Natural killer cell (primary cell): ENCODE measurements at regions not wholly inside any gene's neighbourhood (a gene's known extent, or its start where the extent isn't known, plus 50 kb on each side); places are given as distances from the start of the nearest gene placed in this dataset.

Experiments
- ATAC-seq, 3 donors: fragments of 150-1000 bp in 2 of 3; fragments of 200-7000 bp in 1 of 3; cut with Tn5 transposase; 1 replicate in 1 of 3; 2 replicates in 2 of 3; pipeline ENCODE4 v1.10.0; 2021; ENCODE audit warnings: mild to moderate bottlenecking in 2 of 3, moderate library complexity in 2 of 3
- DNase-seq, 2 donors: peaks; one replicate each; pipeline versions ENCODE4 v3.0.0 to v3.0.0-alpha.2; 2013 to 2021; ENCODE audit warnings: mixed read lengths in 1 of 2
- H3K27ac ChIP-seq: one replicate; pipeline ENCODE4 v1.5.1; 2013; ENCODE audit warnings: mild to moderate bottlenecking, low read length
- H3K27me3 ChIP-seq: one replicate; pipeline ENCODE4 v1.6.1; 2013; ENCODE audit warnings: low read length; ENCODE audit not compliant: control insufficient read depth, insufficient read depth
- H3K36me3 ChIP-seq: one replicate; pipeline ENCODE4 v1.6.1; 2013; ENCODE audit warnings: low read length; ENCODE audit not compliant: control insufficient read depth, insufficient read depth
- H3K4me1 ChIP-seq: one replicate; pipeline ENCODE4 v1.6.1; 2013; ENCODE audit warnings: low read length; ENCODE audit not compliant: control insufficient read depth, insufficient read depth
- H3K4me3 ChIP-seq: one replicate; pipeline ENCODE4 v1.5.1; 2013; ENCODE audit warnings: low read length
- H3K9me3 ChIP-seq: one replicate; pipeline ENCODE4 v1.6.1; 2013; ENCODE audit warnings: low read length; ENCODE audit not compliant: control insufficient read depth, insufficient read depth
- H3K27ac Mint-ChIP-seq, 2 donors: one replicate each; pipeline ENCODE4 v1.8.0; 2022; ENCODE audit warnings: mild to moderate bottlenecking in 2 of 2, mixed read lengths in 2 of 2, moderate library complexity in 1 of 2
- H3K27me3 Mint-ChIP-seq, 2 donors: one replicate each; pipeline ENCODE4 v1.8.0; 2022; ENCODE audit warnings: low read depth in 2 of 2, mixed read lengths in 2 of 2
- H3K36me3 Mint-ChIP-seq: one replicate; pipeline ENCODE4 v1.8.0; 2022; ENCODE audit warnings: mixed read lengths
- H3K4me1 Mint-ChIP-seq, 2 donors: one replicate each; pipeline ENCODE4 v1.8.0; 2022; ENCODE audit warnings: mixed read lengths in 2 of 2
- H3K4me3 Mint-ChIP-seq: one replicate; pipeline ENCODE4 v1.8.0; 2022; ENCODE audit warnings: mild to moderate bottlenecking, moderate library complexity, mixed read lengths
- H3K9me3 Mint-ChIP-seq, 2 donors: one replicate each; pipeline ENCODE4 v1.8.0; 2022; ENCODE audit warnings: mixed read lengths in 2 of 2
- CTCF ChIP-seq: fragments of 200-600 bp; IDR thresholded peaks from one replicate; pipeline ENCODE4 v1.8.0; 2022; ENCODE audit warnings: antibody characterized with exemption
- WGBS: methylation state at CpG from one replicate; pipeline ENCODE4 v1.1.7; 2013; ENCODE audit warnings: missing lambda C conversion rate; ENCODE audit not compliant: insufficient coverage; 5-methylcytosine and 5-hydroxymethylcytosine counted together
- intact Hi-C: fragments of 100-400 bp; cut with micrococcal nuclease; formaldehyde crosslinking; loops from one replicate; pipeline ENCODE4 v1.14.2; 2022

GRCh38 chr2:88281302-88282217, 111.4 kb downstream of the THNSL2 start:
- Mint-ChIP-seq H3K4me1 (peaks cover 6 to 8% of the 10 kb centered on the region in 2 donors), H3K4me3 (no peak overlapping the region), H3K27me3 (peaks cover 0 to 3% of the 10 kb centered on the region in 2 donors), H3K9me3 (no peaks in the 10 kb centered on the region), H3K27ac (peak overlapping the region in 1 of 2 donors; percentile 13), H3K36me3 (no peaks in the 10 kb centered on the region)
- no peaks in the 10 kb centered on the region for H3K27me3 ChIP-seq
- H3K36me3 ChIP-seq, result no peaks in the 10 kb centered on the region
- TF ChIP-seq CTCF, result no peak
- no peak overlapping the region for H3K4me3 ChIP-seq
- H3K9me3 ChIP-seq, result no peaks in the 10 kb centered on the region
- H3K27ac ChIP-seq, result no peak overlapping the region
- WGBS, result 74% methylated on average over 6 of the region's 6 CpGs
- intact Hi-C loops, result no loop called here
- peak; percentile 36 to 71 (median 48) for ATAC-seq
- peaks cover 3% of the 10 kb centered on the region for H3K4me1 ChIP-seq
- peak in 1 of 2 donors; percentile 3 for DNase-seq

GRCh38 chr2:88269836-88270235, 99.7 kb downstream of the THNSL2 start:
- Histone ChIP-seq H3K4me3 (no peak overlapping the region), H3K36me3 (no peaks in the 10 kb centered on the region), H3K27me3 (no peaks in the 10 kb centered on the region), H3K4me1 (peaks cover 10% of the 10 kb centered on the region), H3K9me3 (no peaks in the 10 kb centered on the region), H3K27ac (peak overlapping the region; percentile 68)
- 64% methylated on average over 5 of the region's 5 CpGs for WGBS
- peak overlapping the region; percentile 13 for H3K4me3 Mint-ChIP-seq
- TF ChIP-seq CTCF, result no peak
- H3K36me3 Mint-ChIP-seq, result no peaks in the 10 kb centered on the region
- intact Hi-C loops, result no loop called here
- H3K4me1 Mint-ChIP-seq, result peaks cover 0 to 12% of the 10 kb centered on the region in 2 donors
- H3K9me3 Mint-ChIP-seq, result no peaks in the 10 kb centered on the region
- peak in 1 of 2 donors; percentile 51 for DNase-seq
- peak overlapping the region; percentile 71 to 83 for H3K27ac Mint-ChIP-seq
- H3K27me3 Mint-ChIP-seq, result no peaks in the 10 kb centered on the region
- ATAC-seq, result peak; percentile 66 to 81 (median 66)

GRCh38 chr2:88265352-88266303, 95.5 kb downstream of the THNSL2 start:
- H3K27ac ChIP-seq, result peak overlapping the region; percentile 49
- intact Hi-C loops, result no loop called here

More at GRCh38 chr2:88265352-88266303, 95.5 kb downstream of the THNSL2 start:
- Mint-ChIP-seq H3K27ac (peak overlapping the region; percentile 56 to 76), H3K9me3 (no peaks in the 10 kb centered on the region), H3K4me1 (peaks cover 0 to 12% of the 10 kb centered on the region in 2 donors), H3K36me3 (no peaks in the 10 kb centered on the region), H3K4me3 (no peak overlapping the region), H3K27me3 (peaks cover 8 to 11% of the 10 kb centered on the region in 2 donors)
- H3K4me3 ChIP-seq, result no peak overlapping the region
- TF ChIP-seq CTCF, result no peak
- no peaks in the 10 kb centered on the region for H3K36me3 ChIP-seq
- H3K27me3 ChIP-seq, result no peaks in the 10 kb centered on the region
- 74% methylated on average over 7 of the region's 8 CpGs for WGBS
- DNase-seq (peak in 1 of 2 donors; percentile 42), ATAC-seq (peak; percentile 31 to 80 (median 73))
- peaks cover 10% of the 10 kb centered on the region for H3K4me1 ChIP-seq
- no peaks in the 10 kb centered on the region for H3K9me3 ChIP-seq
